AG09319 (cell line): ENCODE measurements at regions not wholly inside any gene's neighbourhood (a gene's known extent, or its start where the extent isn't known, plus 50 kb on each side); places are given as distances from the start of the nearest gene placed in this dataset.
"Not testable (repeated sequence)": the region's sequence is repeated elsewhere in the genome, so short reads cannot be mapped to it uniquely, and the experiment has no call there.

Experiments used
- DNase-seq: peaks from one replicate; pipeline ENCODE4 v3.0.0-alpha.2; 2010; ENCODE audit warnings: low read depth; ENCODE audit errors: extremely low read depth
- CTCF ChIP-seq: IDR thresholded peaks from 2 replicates; pipeline ENCODE4 v1.5.1; 2011; ENCODE audit warnings: low read depth, mild to moderate bottlenecking, inconsistent platforms, low read length, moderate library complexity

- no peak for DNase-seq
- TF ChIP-seq CTCF, result no peak
These were observed 219.3 kb upstream of the TMEFF2 start for GRCh38 chr2:192413812-192414681.

GRCh38 chr2:192412866-192413265, 218.1 kb upstream of the TMEFF2 start:
- DNase-seq, result not testable (repeated sequence)

GRCh38 chr2:192412394-192412793, 217.7 kb upstream of the TMEFF2 start:
- no peak for DNase-seq
- no peak for TF ChIP-seq CTCF

- no peak for TF ChIP-seq CTCF
These were observed 217.0 kb upstream of the TMEFF2 start for GRCh38 chr2:192411755-192412154.

GRCh38 chr2:192410319-192410718, 215.6 kb upstream of the TMEFF2 start:
- DNase-seq, result no peak
- no peak for TF ChIP-seq CTCF

More at GRCh38 chr2:192411755-192412154, 217.0 kb upstream of the TMEFF2 start:
- no peak for DNase-seq

- no peak for TF ChIP-seq CTCF
- no peak for DNase-seq
These were observed 213.0 kb upstream of the TMEFF2 start for GRCh38 chr2:192407692-192408091.

- no peak for DNase-seq
- no peak for TF ChIP-seq CTCF
These were observed 203.5 kb upstream of the TMEFF2 start for GRCh38 chr2:192398236-192398635.

- no peak for DNase-seq
- no peak for TF ChIP-seq CTCF
These were observed 199.9 kb upstream of the TMEFF2 start for GRCh38 chr2:192394605-192395004.
